Neutrophil (primary cell): ENCODE measurements at regions not wholly inside any gene's neighbourhood (a gene's known extent, or its start where the extent isn't known, plus 50 kb on each side); places are given as distances from the start of the nearest gene placed in this dataset.

Source experiments
- H3K27ac ChIP-seq: fragments of 200-600 bp; sonication (generic); 2 replicates; pipeline ENCODE4 v1.5.1; 2016; ENCODE audit warnings: mild to moderate bottlenecking, moderate library complexity
- H3K27me3 ChIP-seq: fragments of 200-600 bp; sonication (generic); 2 replicates; pipeline ENCODE4 v1.6.0; 2016; ENCODE audit warnings: mild to moderate bottlenecking
- H3K36me3 ChIP-seq: fragments of 200-600 bp; sonication (generic); 2 replicates; pipeline ENCODE4 v1.5.1; 2017
- H3K4me1 ChIP-seq, 2 experiments: fragments of 200-600 bp in 1 of 2; sonication (generic) in 1 of 2; 1 replicate in 1 of 2; 2 replicates in 1 of 2; pipeline versions ENCODE4 v1.5.1 to v1.6.1; 2013 to 2016; ENCODE audit warnings: low read depth in 1 of 2, low read length in 1 of 2, mild to moderate bottlenecking in 1 of 2, moderate library complexity in 1 of 2; ENCODE audit not compliant: control insufficient read depth in 1 of 2, insufficient read depth in 1 of 2
- H3K4me3 ChIP-seq, 2 experiments: fragments of 200-600 bp in 1 of 2; sonication (generic) in 1 of 2; 1 replicate in 1 of 2; 2 replicates in 1 of 2; pipeline ENCODE4 v1.5.1; 2013 to 2016; ENCODE audit warnings: low read depth in 1 of 2, low read length in 1 of 2, mild to moderate bottlenecking in 1 of 2, moderate library complexity in 1 of 2
- H3K9me3 ChIP-seq: fragments of 200-600 bp; sonication (generic); 2 replicates; pipeline ENCODE4 v1.5.1; 2016
- CTCF ChIP-seq: fragments of 200-600 bp; sonication (generic); IDR thresholded peaks from 2 replicates; pipeline ENCODE4 v1.5.1; 2016; ENCODE audit warnings: antibody characterized with exemption

- Histone ChIP-seq H3K4me1 (no peaks in the 10 kb centered on the region), H3K36me3 (no peaks in the 10 kb centered on the region), H3K27ac (no peak overlapping the region), H3K9me3 (no peaks in the 10 kb centered on the region), H3K4me3 (no peak overlapping the region), H3K27me3 (no peaks in the 10 kb centered on the region)
- TF ChIP-seq CTCF = no peak
Measured at GRCh38 chr21:15522148-15522547, 207.6 kb upstream of the USP25 start.

- no peak overlapping the region for H3K27ac ChIP-seq
- TF ChIP-seq CTCF = no peak
- no peaks in the 10 kb centered on the region for H3K27me3 ChIP-seq
- H3K9me3 ChIP-seq = no peaks in the 10 kb centered on the region
- H3K36me3 ChIP-seq = no peaks in the 10 kb centered on the region
- H3K4me1 ChIP-seq = no peaks in the 10 kb centered on the region
- H3K4me3 ChIP-seq = no peak overlapping the region
Measured at GRCh38 chr21:15524855-15525254, 204.9 kb upstream of the USP25 start.

GRCh38 chr21:15526798-15527197, 203.0 kb upstream of the USP25 start:
- TF ChIP-seq CTCF = no peak
- Histone ChIP-seq H3K4me3 (no peak overlapping the region), H3K36me3 (no peaks in the 10 kb centered on the region), H3K27me3 (no peaks in the 10 kb centered on the region), H3K4me1 (no peaks in the 10 kb centered on the region), H3K9me3 (no peaks in the 10 kb centered on the region), H3K27ac (no peak overlapping the region)

- Histone ChIP-seq H3K4me1 (no peaks in the 10 kb centered on the region), H3K36me3 (no peaks in the 10 kb centered on the region), H3K9me3 (no peaks in the 10 kb centered on the region), H3K27me3 (no peaks in the 10 kb centered on the region), H3K27ac (no peak overlapping the region), H3K4me3 (no peak overlapping the region)
- no peak for TF ChIP-seq CTCF
Measured at GRCh38 chr21:15528346-15528745, 201.4 kb upstream of the USP25 start.

GRCh38 chr21:15531986-15532385, 197.8 kb upstream of the USP25 start:
- H3K36me3 ChIP-seq = no peaks in the 10 kb centered on the region
- H3K4me3 ChIP-seq = no peak overlapping the region
- H3K27me3 ChIP-seq = no peaks in the 10 kb centered on the region
- no peak for TF ChIP-seq CTCF
- H3K4me1 ChIP-seq = no peaks in the 10 kb centered on the region
- no peak overlapping the region for H3K27ac ChIP-seq
- no peaks in the 10 kb centered on the region for H3K9me3 ChIP-seq

- H3K27me3 ChIP-seq = no peaks in the 10 kb centered on the region
- H3K9me3 ChIP-seq = no peaks in the 10 kb centered on the region
- no peak overlapping the region for H3K4me3 ChIP-seq
- no peaks in the 10 kb centered on the region for H3K36me3 ChIP-seq
- no peak for TF ChIP-seq CTCF
- no peak overlapping the region for H3K27ac ChIP-seq
- H3K4me1 ChIP-seq = no peaks in the 10 kb centered on the region
Measured at GRCh38 chr21:15533618-15534017, 196.2 kb upstream of the USP25 start.
